ENCODE measurements at regions not wholly inside any gene's neighbourhood (a gene's known extent, or its start where the extent isn't known, plus 50 kb on each side); places are given as distances from the start of the nearest gene placed in this dataset.
"Not testable (repeated sequence)": the region's sequence is repeated elsewhere in the genome, so short reads cannot be mapped to it uniquely, and the experiment has no call there.

- TF ChIP-seq CTCF (optimal IDR thresholded peaks at IDR 0.05 in 1 of 3, IDR thresholded peaks at IDR 0.05 in 1 of 3, conservative IDR thresholded peaks at IDR 0.05 in 1 of 3; ENCODE audit: extremely low read depth in 1 of 3, insufficient read depth in 2 of 3, low read length in 3 of 3); EZH2 (IDR thresholded peaks at IDR 0.05; ENCODE audit: low read length): not testable (repeated sequence)
Observed at GRCh38 chr16:52655156-52655555, 108.2 kb upstream of the TOX3 start.

Measured in keratinocyte (primary cell).